CD4-positive, alpha-beta T cell treated with Interleukin-10 for 1 hour (primary cell): ENCODE measurements at regions not wholly inside any gene's neighbourhood (a gene's known extent, or its start where the extent isn't known, plus 50 kb on each side); places are given as distances from the start of the nearest gene placed in this dataset.

ENCODE experiments used
- DNase-seq: peaks from one replicate; pipeline ENCODE4 v3.0.0-alpha.2; 2020

GRCh38 chr5:167771571-167771970, 519.9 kb upstream of the WWC1 start:
- no peak for DNase-seq

GRCh38 chr5:167773668-167774301, 517.7 kb upstream of the WWC1 start:
- DNase-seq, result no peak

- no peak for DNase-seq
Measured at GRCh38 chr5:167777746-167778145, 513.7 kb upstream of the WWC1 start.

- no peak for DNase-seq
Measured at GRCh38 chr5:167778228-167778627, 513.2 kb upstream of the WWC1 start.

GRCh38 chr5:167779644-167780043, 511.8 kb upstream of the WWC1 start:
- no peak for DNase-seq

GRCh38 chr5:167780177-167780576, 511.3 kb upstream of the WWC1 start:
- no peak for DNase-seq

GRCh38 chr5:167783145-167783817, 508.2 kb upstream of the WWC1 start:
- DNase-seq, result no peak

GRCh38 chr5:167785106-167785505, 506.3 kb upstream of the WWC1 start:
- DNase-seq, result no peak

GRCh38 chr5:167785901-167786300, 505.5 kb upstream of the WWC1 start:
- DNase-seq, result no peak

GRCh38 chr5:167786871-167787578, 504.4 kb upstream of the WWC1 start:
- no peak for DNase-seq

- DNase-seq, result no peak
Measured at GRCh38 chr5:167790045-167790444, 501.4 kb upstream of the WWC1 start.

- no peak for DNase-seq
Measured at GRCh38 chr5:167790462-167791260, 500.8 kb upstream of the WWC1 start.

- no peak for DNase-seq
Measured at GRCh38 chr5:167792514-167792913, 498.9 kb upstream of the WWC1 start.

- no peak for DNase-seq
Measured at GRCh38 chr5:167793700-167794099, 497.7 kb upstream of the WWC1 start.

- no peak for DNase-seq
Measured at GRCh38 chr5:167794121-167794520, 497.3 kb upstream of the WWC1 start.

- no peak for DNase-seq
Measured at GRCh38 chr5:167796672-167797071, 494.8 kb upstream of the WWC1 start.

GRCh38 chr5:167797933-167798332, 493.5 kb upstream of the WWC1 start:
- no peak for DNase-seq

- DNase-seq, result no peak
Measured at GRCh38 chr5:167798448-167798847, 493.0 kb upstream of the WWC1 start.

- no peak for DNase-seq
Measured at GRCh38 chr5:167800427-167800826, 491.0 kb upstream of the WWC1 start.

GRCh38 chr5:167801999-167802398, 489.4 kb upstream of the WWC1 start:
- no peak for DNase-seq

- DNase-seq, result no peak
Measured at GRCh38 chr5:167802755-167803431, 488.6 kb upstream of the WWC1 start.

- no peak for DNase-seq
Measured at GRCh38 chr5:167804512-167805220, 486.8 kb upstream of the WWC1 start.
